ENCODE measurements at regions not wholly inside any gene's neighbourhood (a gene's known extent, or its start where the extent isn't known, plus 50 kb on each side); places are given as distances from the start of the nearest gene placed in this dataset.

DNA sequence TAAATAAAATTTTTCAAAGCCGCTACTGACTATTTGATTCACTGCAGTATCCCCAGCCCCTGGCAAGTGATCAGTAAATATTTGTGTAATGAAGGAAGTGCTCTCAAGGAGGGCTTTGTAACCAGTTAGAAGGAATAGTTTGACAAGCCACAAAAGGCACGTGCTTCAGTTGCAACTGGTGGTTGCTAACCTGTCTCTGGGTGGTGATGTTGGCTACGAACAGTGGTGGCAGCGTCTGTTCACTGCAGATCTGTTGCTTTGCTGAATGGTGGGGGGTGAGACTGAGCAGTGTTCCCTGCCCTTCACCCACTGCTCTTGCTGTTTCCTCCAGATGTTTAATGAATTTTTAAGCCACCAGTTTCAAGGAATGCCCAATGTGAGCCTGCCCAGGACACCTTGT, 73.9 kb upstream of the SIX2 start:
- ATAC-seq (replicated peaks; ENCODE audit: extremely low read depth, poor library complexity, severe bottlenecking), result no peak
- no peak for DNase-seq (ENCODE audit: low spot score in 2 of 2)
- Mint-ChIP-seq H3K4me3 (no peak overlapping the region), H3K9me3 (no peaks in the 10 kb centered on the region), H3K27ac (ENCODE audit: low read depth) (no peak overlapping the region), H3K27me3 (peaks cover 21% of the 10 kb centered on the region), H3K36me3 (ENCODE audit: insufficient read depth) (no peaks in the 10 kb centered on the region), H3K4me1 (no peaks in the 10 kb centered on the region)

DNA sequence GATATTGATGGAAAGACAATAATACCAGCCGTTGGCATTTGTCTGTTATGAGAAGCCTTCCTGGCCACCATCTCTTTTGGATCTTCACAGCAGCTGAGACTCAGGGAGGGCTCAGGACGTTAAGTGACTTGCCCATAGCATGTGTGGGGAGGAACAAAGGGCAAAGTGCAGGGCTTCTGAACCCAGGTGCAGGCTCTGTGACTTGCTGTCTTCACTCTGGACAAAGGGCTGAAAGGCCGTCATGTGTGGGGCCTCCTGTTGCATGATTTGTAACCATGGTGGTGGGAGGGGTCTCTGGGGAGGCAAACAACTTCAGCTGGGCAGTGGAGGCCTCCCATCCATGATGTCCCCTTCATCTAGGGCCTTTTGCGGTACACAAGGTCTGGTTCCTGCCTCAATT, 65.5 kb upstream of the SIX2 start:
- Mint-ChIP-seq H3K9me3 (no peaks in the 10 kb centered on the region), H3K27ac (ENCODE audit: low read depth) (no peak overlapping the region), H3K4me3 (no peak overlapping the region), H3K36me3 (ENCODE audit: insufficient read depth) (no peaks in the 10 kb centered on the region), H3K27me3 (peaks cover 58% of the 10 kb centered on the region), H3K4me1 (no peaks in the 10 kb centered on the region)
- DNase-seq (ENCODE audit: low spot score in 2 of 2) (no peak), ATAC-seq (replicated peaks; ENCODE audit: extremely low read depth, poor library complexity, severe bottlenecking) (no peak)

DNA sequence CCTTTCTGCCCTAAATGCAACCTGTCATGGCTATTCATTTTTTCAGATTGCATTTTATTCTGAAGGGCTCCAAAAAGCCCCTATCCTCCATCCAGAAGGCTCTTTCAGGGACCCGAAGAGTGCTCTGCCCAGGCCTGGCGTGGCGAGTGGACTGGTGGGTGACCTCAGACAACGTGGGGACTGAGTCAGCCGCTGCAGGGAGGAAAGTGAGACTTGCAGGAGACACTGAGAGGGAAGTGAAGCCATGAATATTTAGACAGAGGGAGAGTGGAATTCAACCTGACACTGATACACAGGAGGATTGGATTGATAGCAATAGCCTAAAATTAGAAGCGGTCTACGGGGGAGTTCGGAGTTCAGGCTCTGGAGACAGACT, 63.6 kb upstream of the SIX2 start:
- Mint-ChIP-seq H3K4me1 (no peaks in the 10 kb centered on the region), H3K9me3 (no peaks in the 10 kb centered on the region), H3K27me3 (peaks cover 74% of the 10 kb centered on the region), H3K4me3 (no peak overlapping the region), H3K36me3 (ENCODE audit: insufficient read depth) (no peaks in the 10 kb centered on the region), H3K27ac (ENCODE audit: low read depth) (no peak overlapping the region)
- ATAC-seq (replicated peaks; ENCODE audit: extremely low read depth, poor library complexity, severe bottlenecking) (no peak), DNase-seq (ENCODE audit: low spot score in 2 of 2) (no peak)

DNA sequence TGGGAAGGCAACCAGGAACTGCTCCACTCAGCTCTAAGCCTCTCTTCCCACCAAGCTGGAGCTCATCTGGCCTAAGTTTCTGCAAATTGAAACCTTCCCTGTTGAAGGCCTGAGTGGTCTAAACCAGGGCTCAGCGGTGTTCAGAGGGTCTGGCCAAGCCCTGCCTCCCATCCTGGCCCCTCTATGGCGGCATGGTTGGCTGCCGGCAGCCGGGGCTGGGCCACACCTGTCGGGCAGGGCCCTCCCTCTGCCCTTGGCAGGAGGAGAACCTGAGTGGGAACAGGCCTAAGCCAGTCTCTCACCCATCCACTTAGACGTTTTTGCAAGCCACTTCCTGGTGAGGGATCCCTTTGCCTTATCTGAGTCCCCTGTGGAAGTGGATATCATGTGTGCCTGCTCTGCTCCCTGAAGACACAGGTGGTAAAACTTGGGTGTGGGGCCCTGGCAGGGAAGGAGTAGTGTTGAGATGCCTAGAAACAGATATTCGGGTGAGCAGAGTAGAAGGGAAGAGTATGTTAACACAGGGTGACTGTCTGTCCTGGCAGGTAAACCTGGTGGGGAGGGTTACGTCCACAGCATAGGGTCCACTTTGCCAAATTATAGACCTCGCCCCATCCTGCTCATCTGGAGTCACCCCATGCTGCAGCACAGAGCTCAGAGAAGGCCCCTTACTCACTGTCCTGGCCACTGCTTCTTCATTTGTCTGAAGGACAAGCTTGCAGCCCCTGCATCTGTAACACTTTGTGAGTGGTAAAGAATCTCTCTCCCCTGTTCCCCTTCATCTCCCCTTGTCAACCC, 63.0 kb upstream of the SIX2 start:
- Mint-ChIP-seq H3K27me3 (peaks cover 78% of the 10 kb centered on the region), H3K36me3 (ENCODE audit: insufficient read depth) (no peaks in the 10 kb centered on the region), H3K9me3 (no peaks in the 10 kb centered on the region), H3K27ac (ENCODE audit: low read depth) (no peak overlapping the region), H3K4me3 (no peak overlapping the region), H3K4me1 (no peaks in the 10 kb centered on the region)
- no peak for DNase-seq (ENCODE audit: low spot score in 2 of 2)
- ATAC-seq (replicated peaks; ENCODE audit: extremely low read depth, poor library complexity, severe bottlenecking), result no peak

DNA sequence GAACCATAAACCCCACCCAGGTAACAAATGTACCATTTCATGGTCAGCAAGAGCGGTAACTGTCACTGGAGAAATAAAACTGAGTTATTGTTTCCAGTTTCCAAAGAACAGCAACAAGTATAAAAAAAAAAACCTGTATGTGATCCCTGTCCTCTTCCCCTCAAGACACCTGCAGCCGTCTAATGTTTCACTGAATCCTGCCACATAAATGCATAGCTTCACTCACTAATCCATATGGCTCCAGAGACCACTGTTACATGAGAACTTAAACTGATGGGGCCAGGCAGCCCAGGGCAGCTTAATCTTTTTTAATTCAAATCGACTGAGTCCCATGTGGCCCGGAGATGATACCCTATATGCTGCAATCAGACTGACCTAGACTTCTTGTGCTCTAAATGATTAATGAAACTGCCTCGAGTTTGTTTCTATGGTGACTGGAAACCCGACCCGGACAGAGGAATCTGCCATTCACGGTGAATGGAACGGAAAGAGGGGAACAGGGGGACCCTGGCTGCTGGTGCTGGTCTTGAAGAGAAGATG, 60.9 kb upstream of the SIX2 start:
- Mint-ChIP-seq H3K9me3 (no peaks in the 10 kb centered on the region), H3K4me1 (no peaks in the 10 kb centered on the region), H3K4me3 (no peak overlapping the region), H3K27me3 (peaks cover 93% of the 10 kb centered on the region), H3K36me3 (ENCODE audit: insufficient read depth) (no peaks in the 10 kb centered on the region), H3K27ac (ENCODE audit: low read depth) (no peak overlapping the region)
- ATAC-seq (replicated peaks; ENCODE audit: extremely low read depth, poor library complexity, severe bottlenecking) (no peak), DNase-seq (ENCODE audit: low spot score in 2 of 2) (no peak)

DNA sequence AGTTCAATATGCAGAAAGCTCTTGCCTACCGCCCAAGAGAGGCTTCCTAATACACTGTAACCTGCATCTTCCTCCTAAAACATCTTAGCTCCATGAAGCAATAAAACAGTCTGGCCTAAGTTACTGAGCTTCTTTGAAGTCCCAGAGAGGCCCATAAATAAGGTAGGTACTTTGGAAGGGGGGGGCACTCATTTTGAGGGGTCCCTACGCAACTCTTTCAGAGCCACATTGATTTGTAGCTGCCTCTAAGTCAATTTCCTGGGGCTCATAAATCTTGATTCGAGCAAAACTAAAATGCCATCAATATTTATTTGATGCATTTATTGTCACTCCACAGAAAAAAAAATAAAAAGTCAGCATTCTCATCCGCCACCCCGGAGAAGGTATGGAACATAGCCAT, 60.4 kb upstream of the SIX2 start:
- no peaks in the 10 kb centered on the region for H3K4me1 Mint-ChIP-seq
- no peaks in the 10 kb centered on the region for H3K9me3 Mint-ChIP-seq
- peaks cover 89% of the 10 kb centered on the region for H3K27me3 Mint-ChIP-seq
- H3K36me3 Mint-ChIP-seq (ENCODE audit: insufficient read depth), result no peaks in the 10 kb centered on the region
- DNase-seq (ENCODE audit: low spot score in 2 of 2) (no peak), ATAC-seq (replicated peaks; ENCODE audit: extremely low read depth, poor library complexity, severe bottlenecking) (no peak)
- no peak overlapping the region for H3K27ac Mint-ChIP-seq (ENCODE audit: low read depth)
- H3K4me3 Mint-ChIP-seq, result no peak overlapping the region

DNA sequence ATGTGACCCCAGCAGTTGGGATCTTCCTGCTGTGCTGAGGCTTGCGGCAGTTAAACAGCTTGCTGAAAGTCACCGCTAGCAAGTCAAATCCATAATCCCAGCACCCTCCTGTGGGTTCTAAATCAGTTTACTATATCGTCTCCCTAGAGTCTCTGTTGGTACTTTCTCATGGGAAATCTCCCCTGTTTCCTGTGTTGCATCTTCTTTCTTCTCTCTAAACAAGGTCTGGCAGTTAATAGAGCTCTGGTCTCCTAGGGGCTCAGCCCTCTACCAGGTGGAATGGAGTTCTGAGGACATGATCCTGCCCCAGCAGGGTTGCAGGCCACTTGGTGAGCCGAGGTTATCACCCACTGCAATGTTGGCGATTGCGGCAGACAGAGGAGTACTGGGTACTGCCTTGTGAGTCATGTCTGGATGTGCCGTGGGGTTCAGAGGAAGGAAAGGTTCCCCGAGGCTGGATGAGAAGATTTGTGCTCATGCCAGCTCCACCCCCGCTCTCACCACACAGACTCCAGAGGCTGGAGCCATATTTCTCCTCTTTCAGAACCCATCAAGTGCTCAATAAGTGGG, 59.4 kb upstream of the SIX2 start:
- Mint-ChIP-seq H3K4me3 (no peak overlapping the region), H3K27me3 (peaks cover 80% of the 10 kb centered on the region), H3K9me3 (no peaks in the 10 kb centered on the region), H3K36me3 (ENCODE audit: insufficient read depth) (no peaks in the 10 kb centered on the region), H3K27ac (ENCODE audit: low read depth) (no peak overlapping the region), H3K4me1 (no peaks in the 10 kb centered on the region)
- no peak for DNase-seq (ENCODE audit: low spot score in 2 of 2)
- no peak for ATAC-seq (replicated peaks; ENCODE audit: extremely low read depth, poor library complexity, severe bottlenecking)

DNA sequence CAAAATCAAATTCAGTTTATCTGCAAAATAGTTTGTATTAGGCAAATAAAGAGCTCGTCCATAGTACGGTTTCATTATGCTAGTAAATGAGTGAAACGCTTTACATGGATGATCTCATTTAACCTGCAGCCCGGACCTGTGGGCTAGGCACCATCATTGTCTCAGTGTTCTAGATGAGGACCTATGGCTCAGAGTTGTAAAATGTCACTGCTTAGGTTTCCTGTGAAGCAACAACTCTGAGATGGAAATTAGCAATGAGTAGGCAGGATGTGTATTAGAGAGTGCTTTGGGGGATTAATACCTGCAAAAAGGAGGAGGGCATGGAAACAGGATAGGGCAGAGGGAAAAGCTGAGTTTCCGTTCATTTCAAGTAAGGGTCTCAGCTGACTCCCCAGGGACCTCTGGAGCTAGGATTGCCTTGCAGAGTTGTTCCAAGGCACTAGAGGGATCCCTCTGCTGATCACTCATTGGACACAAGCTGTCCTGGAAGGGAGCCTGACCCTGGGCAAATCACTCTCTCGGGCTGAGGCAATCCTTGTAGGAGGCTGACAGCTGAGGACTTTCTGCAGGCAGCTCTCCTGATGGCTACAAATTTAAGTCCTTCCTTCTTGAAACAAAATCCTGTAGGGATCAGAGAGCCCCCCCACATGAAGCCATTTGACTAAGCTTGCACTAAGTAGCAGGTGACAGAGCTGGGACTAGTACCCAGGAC, 58.8 kb upstream of the SIX2 start:
- Mint-ChIP-seq H3K36me3 (ENCODE audit: insufficient read depth) (no peaks in the 10 kb centered on the region), H3K27me3 (peaks cover 74% of the 10 kb centered on the region), H3K4me1 (no peaks in the 10 kb centered on the region), H3K27ac (ENCODE audit: low read depth) (no peak overlapping the region), H3K4me3 (no peak overlapping the region), H3K9me3 (no peaks in the 10 kb centered on the region)
- DNase-seq (ENCODE audit: low spot score in 2 of 2) (no peak), ATAC-seq (replicated peaks; ENCODE audit: extremely low read depth, poor library complexity, severe bottlenecking) (no peak)

Data from central memory CD8-positive, alpha-beta T cell (primary cell).